ENCODE measurements at regions not wholly inside any gene's neighbourhood (a gene's known extent, or its start where the extent isn't known, plus 50 kb on each side); places are given as distances from the start of the nearest gene placed in this dataset.

GRCh38 chr17:5672141-5672540 lies 87.8 kb upstream of the NLRP1 start:
- no peaks in the 10 kb centered on the region for H3K27me3 ChIP-seq (ENCODE audit: control insufficient read depth, extremely low read depth, insufficient read depth, low read length)
- H3K9me1 ChIP-seq (ENCODE audit: control insufficient read depth, extremely low read depth, insufficient read depth, low read length): no peaks in the 10 kb centered on the region
- no peak overlapping the region for H2AFZ ChIP-seq (ENCODE audit: control insufficient read depth, low read length)
- H3K4me2 ChIP-seq (ENCODE audit: control insufficient read depth, extremely low read depth, insufficient read depth, low read depth, low read length): no peak overlapping the region
- no peaks in the 10 kb centered on the region for H3K9me3 ChIP-seq (ENCODE audit: control insufficient read depth, low read depth, low read length)
- H3K4me3 ChIP-seq (ENCODE audit: control insufficient read depth in 2 of 3, extremely low read depth in 1 of 3, insufficient read depth in 2 of 3, low read depth in 1 of 3, low read length in 3 of 3): no peak overlapping the region
- H3K4me1 ChIP-seq (ENCODE audit: control insufficient read depth, extremely low read depth, insufficient read depth, low read length): no peaks in the 10 kb centered on the region
- no peak for FAIRE-seq
- H3K27ac ChIP-seq (ENCODE audit: control insufficient read depth, insufficient read depth, low read length): no peak overlapping the region
- DNase-seq (ENCODE audit: low read depth, low spot score): no peak
- H3K79me2 ChIP-seq (ENCODE audit: control insufficient read depth, insufficient read depth, low read length): no peaks in the 10 kb centered on the region
- H3K9ac ChIP-seq (ENCODE audit: control insufficient read depth, extremely low read depth, insufficient read depth, low read length): no peak overlapping the region
- no peaks in the 10 kb centered on the region for H4K20me1 ChIP-seq (ENCODE audit: control insufficient read depth, extremely low read depth, insufficient read depth, low read length)
- H3K36me3 ChIP-seq (ENCODE audit: control insufficient read depth in 2 of 2, extremely low read depth in 1 of 2, insufficient read depth in 2 of 2, low read length in 2 of 2): no peaks in the 10 kb centered on the region
- dilution Hi-C loops (cut with MboI; ENCODE audit: extremely low pct_ligation_motif_present, low sequenced_read_pairs): no loop called here
- TF ChIP-seq EZH2 (IDR thresholded peaks at IDR 0.05; ENCODE audit: low read length): no peak
- TF ChIP-seq, protein P1, sequence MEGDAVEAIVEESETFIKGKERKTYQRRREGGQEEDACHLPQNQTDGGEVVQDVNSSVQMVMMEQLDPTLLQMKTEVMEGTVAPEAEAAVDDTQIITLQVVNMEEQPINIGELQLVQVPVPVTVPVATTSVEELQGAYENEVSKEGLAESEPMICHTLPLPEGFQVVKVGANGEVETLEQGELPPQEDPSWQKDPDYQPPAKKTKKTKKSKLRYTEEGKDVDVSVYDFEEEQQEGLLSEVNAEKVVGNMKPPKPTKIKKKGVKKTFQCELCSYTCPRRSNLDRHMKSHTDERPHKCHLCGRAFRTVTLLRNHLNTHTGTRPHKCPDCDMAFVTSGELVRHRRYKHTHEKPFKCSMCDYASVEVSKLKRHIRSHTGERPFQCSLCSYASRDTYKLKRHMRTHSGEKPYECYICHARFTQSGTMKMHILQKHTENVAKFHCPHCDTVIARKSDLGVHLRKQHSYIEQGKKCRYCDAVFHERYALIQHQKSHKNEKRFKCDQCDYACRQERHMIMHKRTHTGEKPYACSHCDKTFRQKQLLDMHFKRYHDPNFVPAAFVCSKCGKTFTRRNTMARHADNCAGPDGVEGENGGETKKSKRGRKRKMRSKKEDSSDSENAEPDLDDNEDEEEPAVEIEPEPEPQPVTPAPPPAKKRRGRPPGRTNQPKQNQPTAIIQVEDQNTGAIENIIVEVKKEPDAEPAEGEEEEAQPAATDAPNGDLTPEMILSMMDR (optimal IDR thresholded peaks at IDR 0.05 in 1 of 3, IDR thresholded peaks at IDR 0.05 in 1 of 3, conservative IDR thresholded peaks at IDR 0.05 in 1 of 3; ENCODE audit: extremely low read depth in 1 of 3, insufficient read depth in 2 of 3, low read length in 3 of 3): no peak

DNA sequence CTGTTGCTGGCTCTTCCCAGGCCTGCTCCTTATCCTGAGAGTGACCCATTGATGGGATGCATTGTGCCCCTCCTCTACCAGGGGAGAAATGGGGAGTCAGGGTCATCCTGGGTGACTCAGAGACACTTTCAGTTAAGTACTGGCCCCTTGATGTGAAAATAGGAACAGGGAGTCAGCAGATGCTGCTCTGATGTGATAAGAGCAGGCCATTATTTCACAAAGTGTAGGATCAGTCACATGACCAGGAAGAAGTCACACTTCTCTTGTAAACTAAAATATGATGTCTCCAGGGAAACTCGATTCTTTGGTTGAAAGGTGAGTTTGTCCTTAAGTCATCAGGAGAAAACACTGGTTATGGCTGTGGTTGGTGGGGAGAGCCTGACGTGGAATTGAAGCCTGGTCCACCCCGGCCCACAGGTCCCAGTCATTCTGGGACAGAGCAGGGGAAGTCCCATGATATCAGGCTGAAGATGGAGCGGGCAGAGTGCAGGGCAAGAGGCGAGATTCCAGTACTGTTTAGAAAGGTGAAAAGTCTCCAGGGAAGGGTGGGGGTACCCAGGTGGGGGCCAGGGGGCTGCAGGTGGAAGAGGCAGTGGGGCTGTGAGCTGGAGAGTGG lies 88.6 kb upstream of the NLRP1 start:
- Histone ChIP-seq H3K4me1 (ENCODE audit: control insufficient read depth, extremely low read depth, insufficient read depth, low read length) (no peaks in the 10 kb centered on the region), H3K4me3 (ENCODE audit: control insufficient read depth in 2 of 3, extremely low read depth in 1 of 3, insufficient read depth in 2 of 3, low read depth in 1 of 3, low read length in 3 of 3) (no peak overlapping the region), H2AFZ (ENCODE audit: control insufficient read depth, low read length) (no peak overlapping the region), H3K27me3 (ENCODE audit: control insufficient read depth, extremely low read depth, insufficient read depth, low read length) (peaks cover 3% of the 10 kb centered on the region), H4K20me1 (ENCODE audit: control insufficient read depth, extremely low read depth, insufficient read depth, low read length) (no peaks in the 10 kb centered on the region), H3K9me3 (ENCODE audit: control insufficient read depth, low read depth, low read length) (no peaks in the 10 kb centered on the region), H3K27ac (ENCODE audit: control insufficient read depth, insufficient read depth, low read length) (no peak overlapping the region), H3K36me3 (ENCODE audit: control insufficient read depth in 2 of 2, extremely low read depth in 1 of 2, insufficient read depth in 2 of 2, low read length in 2 of 2) (no peaks in the 10 kb centered on the region), H3K79me2 (ENCODE audit: control insufficient read depth, insufficient read depth, low read length) (no peaks in the 10 kb centered on the region), H3K9me1 (ENCODE audit: control insufficient read depth, extremely low read depth, insufficient read depth, low read length) (no peaks in the 10 kb centered on the region), H3K4me2 (ENCODE audit: control insufficient read depth, extremely low read depth, insufficient read depth, low read depth, low read length) (no peak overlapping the region), H3K9ac (ENCODE audit: control insufficient read depth, extremely low read depth, insufficient read depth, low read length) (no peak overlapping the region)
- TF ChIP-seq EZH2 (IDR thresholded peaks at IDR 0.05; ENCODE audit: low read length): no peak
- TF ChIP-seq, protein P1 (optimal IDR thresholded peaks at IDR 0.05 in 1 of 3, IDR thresholded peaks at IDR 0.05 in 1 of 3, conservative IDR thresholded peaks at IDR 0.05 in 1 of 3; ENCODE audit: extremely low read depth in 1 of 3, insufficient read depth in 2 of 3, low read length in 3 of 3): no peak
- dilution Hi-C loops (cut with MboI; ENCODE audit: extremely low pct_ligation_motif_present, low sequenced_read_pairs): no loop called here
- DNase-seq (ENCODE audit: low read depth, low spot score): no peak
- no peak for FAIRE-seq

Data from keratinocyte (primary cell).